Skeletal muscle cell (primary cell): ENCODE measurements at regions not wholly inside any gene's neighbourhood (a gene's known extent, or its start where the extent isn't known, plus 50 kb on each side); places are given as distances from the start of the nearest gene placed in this dataset.
"Not testable (repeated sequence)": the region's sequence is repeated elsewhere in the genome, so short reads cannot be mapped to it uniquely, and the experiment has no call there.

Source experiments
- DNase-seq: peaks from one replicate; pipeline ENCODE4 v3.0.0-alpha.2; 2010; ENCODE audit warnings: low read depth
- H3K4me3 ChIP-seq: 2 replicates; pipeline ENCODE4 v1.5.1; 2011; ENCODE audit warnings: low read depth, mild to moderate bottlenecking, control low read depth, low read length, moderate library complexity

DNA sequence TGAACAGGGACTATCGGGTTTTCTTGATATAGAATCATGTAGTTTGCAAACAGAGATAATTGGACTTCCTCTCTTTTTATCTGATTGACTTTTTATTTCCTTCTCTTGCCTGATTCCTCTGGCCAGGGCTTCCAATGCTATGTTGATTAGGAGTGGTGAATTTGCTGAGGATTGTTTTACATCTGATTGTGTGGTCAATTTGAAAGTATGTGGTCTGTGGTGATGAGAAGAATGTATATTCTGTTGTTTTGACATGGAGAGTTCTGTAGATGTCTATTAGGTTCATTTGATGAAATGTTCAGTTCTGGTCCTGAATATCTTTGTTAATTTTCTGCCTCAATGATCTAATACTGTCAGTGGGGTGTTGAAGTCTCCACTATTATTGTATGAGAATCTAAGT is 713.2 kb upstream of the CCDC179 start:
- H3K4me3 ChIP-seq: no peak overlapping the region
- DNase-seq: no peak

DNA sequence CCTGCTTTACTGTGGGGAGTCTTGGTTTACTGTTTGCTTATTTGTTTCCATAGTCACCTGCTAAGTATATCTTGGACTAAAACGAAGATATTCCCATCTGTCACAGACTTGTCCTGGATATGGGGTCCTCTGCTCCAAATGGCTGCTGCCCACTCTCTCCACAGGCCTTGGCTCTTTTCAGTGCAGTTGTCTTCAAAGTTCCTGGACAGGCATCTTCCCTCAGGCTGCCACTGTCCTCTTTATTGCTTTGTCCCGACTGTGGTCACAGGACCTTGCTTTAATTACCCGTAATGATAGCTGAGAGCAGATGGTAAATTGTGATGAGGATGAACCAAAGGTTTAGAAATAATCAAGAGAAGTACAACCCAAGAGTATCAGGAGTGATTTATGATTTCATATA is 713.9 kb upstream of the CCDC179 start:
- H3K4me3 ChIP-seq: no peak overlapping the region
- no peak for DNase-seq

GRCh38 chr11:23577296-23577695 is 717.0 kb upstream of the CCDC179 start:
- DNase-seq: no peak
- no peak overlapping the region for H3K4me3 ChIP-seq

GRCh38 chr11:23585416-23586104 is 725.3 kb upstream of the CCDC179 start:
- no peak overlapping the region for H3K4me3 ChIP-seq
- DNase-seq: no peak

GRCh38 chr11:23586173-23586572 is 725.9 kb upstream of the CCDC179 start:
- no peak overlapping the region for H3K4me3 ChIP-seq
- no peak for DNase-seq

GRCh38 chr11:23590596-23591308 is 730.5 kb upstream of the CCDC179 start:
- H3K4me3 ChIP-seq: no peak overlapping the region
- DNase-seq: no peak

DNA sequence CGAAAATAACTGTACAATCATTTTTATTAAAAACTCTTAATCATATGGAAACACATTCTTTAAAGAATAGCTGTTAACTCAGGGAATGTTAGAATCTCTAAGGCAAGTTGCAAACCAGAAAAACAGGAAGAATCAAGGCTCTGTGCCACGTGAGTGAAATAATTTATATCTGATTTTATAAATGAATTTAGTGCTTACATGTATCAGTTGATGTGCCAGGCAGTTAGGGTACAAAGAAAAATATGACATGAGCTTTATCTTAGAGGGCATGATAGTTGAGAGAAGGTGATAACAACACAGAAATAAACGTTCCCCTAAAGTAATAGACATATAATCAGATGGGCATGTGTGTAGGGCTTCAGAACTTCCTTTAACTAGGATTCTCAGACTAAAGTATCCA is 734.5 kb upstream of the CCDC179 start:
- H3K4me3 ChIP-seq: no peak overlapping the region
- no peak for DNase-seq

- no peak for DNase-seq
Measured at GRCh38 chr11:23604966-23605365, 744.7 kb upstream of the CCDC179 start.

DNA sequence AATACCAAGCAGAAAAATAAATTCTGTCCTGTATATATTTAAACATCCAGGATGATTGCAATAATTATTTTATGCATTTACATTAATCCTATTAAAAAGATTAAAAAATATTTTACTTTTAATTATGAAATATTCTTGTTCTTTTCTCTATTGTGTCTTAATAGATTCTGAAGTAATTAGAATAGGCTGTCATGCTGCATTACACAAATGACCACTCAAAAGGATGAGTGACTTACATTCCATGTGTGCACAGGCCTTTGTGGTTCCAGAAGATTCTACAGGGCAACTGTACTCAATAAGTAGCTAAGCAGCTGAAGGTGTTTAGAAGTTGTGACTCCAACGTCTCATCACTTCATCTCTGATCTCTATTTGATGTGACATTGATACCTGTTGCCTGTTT is 745.9 kb upstream of the CCDC179 start:
- no peak overlapping the region for H3K4me3 ChIP-seq
- no peak for DNase-seq

More at GRCh38 chr11:23604966-23605365, 744.7 kb upstream of the CCDC179 start:
- H3K4me3 ChIP-seq: no peak overlapping the region

DNA sequence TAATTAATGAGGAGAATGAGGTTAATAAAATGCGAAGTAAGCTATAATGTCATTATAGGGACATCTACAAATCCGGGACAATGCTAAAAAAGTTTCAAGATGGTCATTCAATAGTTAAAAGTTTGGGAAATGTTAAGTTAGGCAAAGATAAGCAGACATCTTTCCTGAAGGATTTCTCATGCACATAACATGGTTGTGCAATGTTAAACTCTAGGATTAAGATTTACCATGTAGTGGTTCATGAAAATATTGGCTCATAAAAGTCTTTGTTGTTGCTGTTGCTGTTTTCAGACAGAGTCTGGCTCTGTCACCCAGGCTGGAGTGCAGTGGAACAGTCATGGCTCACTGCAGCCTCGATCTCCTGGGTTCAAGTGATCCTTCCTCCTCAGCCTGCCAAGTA is 751.5 kb upstream of the CCDC179 start:
- DNase-seq: no peak
- no peak overlapping the region for H3K4me3 ChIP-seq

GRCh38 chr11:23620617-23621016 is 760.3 kb upstream of the CCDC179 start:
- no peak for DNase-seq
- H3K4me3 ChIP-seq: no peak overlapping the region

DNA sequence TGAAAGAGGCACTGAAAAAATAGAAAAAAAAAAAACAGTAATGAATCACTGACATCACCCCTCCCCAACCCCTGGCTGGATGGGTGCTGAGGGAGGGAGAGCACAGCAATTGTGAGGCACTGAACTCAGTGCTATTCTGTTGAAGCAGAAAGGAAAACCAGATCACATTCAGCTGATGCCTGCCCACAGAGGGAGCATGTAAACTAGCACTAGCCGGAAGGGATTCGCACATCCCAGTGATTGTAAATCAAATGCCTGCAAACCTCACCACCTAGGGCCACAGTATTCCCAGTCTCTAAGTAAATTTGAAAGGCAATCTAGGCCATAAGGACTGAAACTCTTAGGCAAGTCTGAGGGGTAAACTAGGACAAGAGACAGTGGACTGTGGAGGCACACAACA is 772.0 kb upstream of the CCDC179 start:
- DNase-seq: no peak
- no peak overlapping the region for H3K4me3 ChIP-seq

DNA sequence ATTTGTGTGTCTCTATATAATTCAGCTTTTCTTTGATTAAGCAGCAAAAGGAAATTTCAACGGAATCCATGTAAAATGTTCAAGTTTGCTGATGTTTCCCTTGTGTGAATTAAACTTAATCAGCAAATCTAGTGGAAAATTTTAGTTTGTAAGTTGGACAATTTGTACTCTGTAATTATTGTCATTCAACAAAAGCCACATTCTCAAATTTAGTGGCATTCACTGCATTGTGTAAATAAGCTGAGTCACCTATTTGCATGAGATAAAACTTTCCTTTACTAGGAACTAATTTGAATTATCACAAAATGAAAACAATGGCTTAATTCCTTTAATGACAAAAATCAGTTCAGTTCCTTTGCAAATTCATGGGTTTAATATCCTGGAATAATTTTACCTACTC is 784.2 kb upstream of the CCDC179 start:
- no peak overlapping the region for H3K4me3 ChIP-seq
- no peak for DNase-seq

DNA sequence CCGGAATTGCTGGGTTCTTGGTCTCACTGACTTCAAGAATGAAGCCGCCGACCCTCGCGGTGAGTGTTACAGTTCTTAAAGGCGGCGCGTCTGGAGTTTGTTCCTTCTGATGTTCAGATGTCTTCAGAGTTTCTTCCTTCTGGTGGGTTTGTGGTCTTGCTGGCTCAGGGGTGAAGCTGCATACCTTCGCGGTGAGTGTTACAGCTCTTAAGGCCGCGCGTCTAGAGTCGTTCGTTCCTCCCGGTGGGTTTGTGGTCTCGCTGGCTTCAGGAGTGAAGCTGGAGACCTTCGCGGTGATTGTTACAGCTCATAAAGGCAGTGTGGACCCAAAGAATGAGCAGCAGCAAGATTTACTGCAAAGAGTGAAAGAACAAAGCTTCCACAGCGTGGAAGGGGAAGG is 792.1 kb upstream of the CCDC179 start:
- not testable (repeated sequence) for DNase-seq, H3K4me3 ChIP-seq

DNA sequence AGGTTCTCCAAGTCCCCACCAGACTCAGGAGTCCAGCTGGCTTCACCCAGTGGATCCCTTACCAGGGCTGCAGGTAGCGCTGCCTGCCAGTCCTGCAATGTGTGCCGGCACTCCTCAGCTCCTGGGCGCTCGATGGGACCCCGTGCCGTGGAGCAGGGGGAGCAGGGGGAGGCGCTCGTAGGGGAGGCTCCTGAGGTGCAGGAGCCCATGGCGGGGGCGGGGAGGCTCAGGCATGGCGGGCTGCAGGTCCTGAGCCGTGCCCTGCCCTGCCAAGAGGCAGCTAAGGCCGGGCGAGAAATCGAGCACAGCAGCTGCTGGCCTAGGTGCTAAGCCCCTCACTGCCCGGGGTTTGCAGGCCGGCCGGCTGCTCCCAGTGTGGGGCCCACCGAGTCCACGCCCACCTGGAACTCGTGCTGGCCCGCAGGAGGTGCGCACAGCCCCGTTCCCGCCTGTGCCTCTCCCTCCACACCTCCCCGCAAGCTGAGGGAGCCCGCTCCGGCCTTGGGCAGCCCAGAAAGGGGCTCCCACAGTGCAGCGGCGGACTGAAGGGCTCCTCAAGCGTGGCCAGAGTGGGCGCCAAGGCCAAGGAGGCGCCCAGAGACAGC is 792.9 kb upstream of the CCDC179 start:
- H3K4me3 ChIP-seq: no peak overlapping the region
- DNase-seq: no peak

GRCh38 chr11:23668324-23668723 is 808.0 kb upstream of the CCDC179 start:
- no peak overlapping the region for H3K4me3 ChIP-seq

GRCh38 chr11:23673366-23673765 is 813.1 kb upstream of the CCDC179 start:
- no peak overlapping the region for H3K4me3 ChIP-seq
- no peak for DNase-seq

More at GRCh38 chr11:23668324-23668723, 808.0 kb upstream of the CCDC179 start:
- DNase-seq: no peak

- DNase-seq: no peak
- no peak overlapping the region for H3K4me3 ChIP-seq
Measured at GRCh38 chr11:23674866-23675265, 814.6 kb upstream of the CCDC179 start.

- H3K4me3 ChIP-seq: no peak overlapping the region
- no peak for DNase-seq
Measured at GRCh38 chr11:23679041-23679440, 817.8 kb upstream of the LUZP2 start.

DNA sequence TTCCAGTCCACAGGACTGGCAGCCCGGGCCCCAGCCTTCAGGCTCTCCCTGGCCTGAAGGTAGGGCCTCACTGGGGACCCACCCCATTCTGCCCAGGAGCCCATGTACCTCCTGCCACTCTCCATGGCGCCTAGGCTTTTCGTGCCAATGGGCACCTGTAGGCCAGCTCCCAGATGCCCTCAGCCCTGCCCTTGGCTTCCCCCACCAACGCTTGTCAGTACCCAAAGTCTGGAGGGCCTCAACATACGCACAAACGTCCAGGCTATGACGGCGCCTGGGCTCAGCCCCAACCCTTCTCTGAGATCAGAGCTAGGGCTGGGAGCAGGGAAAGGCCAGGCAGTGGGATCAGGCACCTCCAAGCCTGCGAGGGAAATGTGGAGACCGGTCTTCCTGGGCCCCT is 816.9 kb upstream of the LUZP2 start:
- no peak overlapping the region for H3K4me3 ChIP-seq
- DNase-seq: no peak
